PC-3 (cell line): ENCODE measurements at regions not wholly inside any gene's neighbourhood (a gene's known extent, or its start where the extent isn't known, plus 50 kb on each side); places are given as distances from the start of the nearest gene placed in this dataset.

Experiments used
- ATAC-seq: fragments of 200-7000 bp; cut with Tn5 transposase; 2 replicates; pipeline ENCODE4 v1.9.1; 2020; ENCODE audit warnings: mild to moderate bottlenecking, moderate library complexity
- BruUV-seq: library from RNA; stranded (reverse); fragments of 400-500 nt; replicated peaks from 2 replicates; lab custom pipeline; 2021; lab: Mats Ljungman, UMichigan
- CTCF ChIA-PET: fragments of 300-600 bp; sonication (Branson Sonifier 250); formaldehyde crosslinking; loops from one replicate; lab custom pipeline; 2022; ENCODE audit warnings: antibody characterized with exemption; lab: Charles Lee
- POLR2A ChIA-PET: fragments of 300-600 bp; sonication (Branson Sonifier 250); formaldehyde crosslinking; loops from one replicate; lab custom pipeline; 2022; ENCODE audit warnings: antibody characterized with exemption; ENCODE audit not compliant: unreplicated experiment; lab: Charles Lee
- DNase-seq: peaks from one replicate; pipeline ENCODE4 v3.0.0-alpha.2; 2015
- H2AFZ ChIP-seq: fragments of 300-600 bp; sonication (generic); 2 replicates; pipeline ENCODE4 v1.6.0; 2016; ENCODE audit warnings: antibody characterized with exemption, low read length
- H3F3A ChIP-seq: fragments of 300-600 bp; sonication (generic); one replicate; pipeline ENCODE4 v1.6.0; 2017; ENCODE audit warnings: antibody characterized with exemption, low read length, control low read depth, mild to moderate bottlenecking; ENCODE audit not compliant: unreplicated experiment
- H3K27ac ChIP-seq: fragments of 300-600 bp; sonication (generic); 2 replicates; pipeline ENCODE4 v1.5.1; 2016; ENCODE audit warnings: mild to moderate bottlenecking, low read length
- H3K27me3 ChIP-seq: fragments of 300-600 bp; sonication (generic); 2 replicates; pipeline ENCODE4 v1.6.1; 2016; ENCODE audit warnings: low read length, mixed read lengths
- H3K36me3 ChIP-seq: fragments of 300-600 bp; sonication (generic); 2 replicates; pipeline ENCODE4 v1.6.1; 2016; ENCODE audit warnings: low read depth, mixed run types, low read length, mixed read lengths
- H3K4me1 ChIP-seq: fragments of 300-600 bp; sonication (generic); 2 replicates; pipeline ENCODE4 v1.5.1; 2016; ENCODE audit warnings: low read length; ENCODE audit not compliant: insufficient read depth
- H3K4me2 ChIP-seq: fragments of 300-600 bp; sonication (generic); 2 replicates; pipeline ENCODE4 v1.6.0; 2016; ENCODE audit warnings: low read length
- H3K4me3 ChIP-seq: fragments of 300-600 bp; sonication (generic); 2 replicates; pipeline ENCODE4 v1.5.1; 2016; ENCODE audit warnings: mild to moderate bottlenecking, low read length, mixed read lengths
- H3K79me2 ChIP-seq: fragments of 300-600 bp; sonication (generic); 2 replicates; pipeline ENCODE4 v1.6.1; 2017; ENCODE audit warnings: low read length, mixed read lengths
- H3K9ac ChIP-seq: fragments of 300-600 bp; sonication (generic); 2 replicates; pipeline ENCODE4 v1.6.0; 2016; ENCODE audit warnings: mild to moderate bottlenecking, low read length
- H3K9me2 ChIP-seq: fragments of 300-600 bp; sonication (generic); replicated peaks from 2 replicates; pipeline ENCODE4 v1.6.1; 2016; ENCODE audit warnings: mixed run types, low read length, mixed read lengths
- H3K9me3 ChIP-seq: fragments of 300-600 bp; sonication (generic); 2 replicates; pipeline ENCODE4 v1.6.1; 2016; ENCODE audit warnings: low read length, mixed read lengths
- H4K20me1 ChIP-seq: fragments of 300-600 bp; sonication (generic); 2 replicates; pipeline ENCODE4 v1.6.1; 2016; ENCODE audit warnings: low read length, mixed read lengths
- CTCF ChIP-seq: fragments of 300-600 bp; sonication (generic); conservative IDR thresholded peaks from 2 replicates; pipeline ENCODE4 v1.5.1; 2017; ENCODE audit warnings: antibody characterized with exemption, low read depth, mild to moderate bottlenecking, low read length
- EZH2 ChIP-seq: fragments of 300-600 bp; sonication (generic); IDR thresholded peaks from one replicate; pipeline ENCODE4 v1.6.1; 2017; ENCODE audit warnings: antibody characterized with exemption, mild to moderate bottlenecking, low read length; ENCODE audit not compliant: unreplicated experiment
- EZH2phosphoT487 ChIP-seq: fragments of 300-600 bp; sonication (generic); IDR thresholded peaks from 2 replicates; pipeline ENCODE4 v1.6.1; 2018; ENCODE audit warnings: mild to moderate bottlenecking, antibody characterized with exemption, low read length, borderline replicate concordance
- intact Hi-C: fragments of 100-400 bp; cut with micrococcal nuclease; formaldehyde crosslinking; loops from 2 replicates; pipeline ENCODE4 v1.9.0; 2023

- no peaks in the 10 kb centered on the region for H3K79me2 ChIP-seq
- TF ChIP-seq EZH2phosphoT487 (no peak), CTCF (no peak), EZH2 (no peak)
- no TSS peak for BruUV-seq
- DNase-seq (no peak), ATAC-seq (no peak)
- intact Hi-C loops, result no loop called here
- POLR2A ChIA-PET, result no interaction called here
- H3K4me1 ChIP-seq, result no peaks in the 10 kb centered on the region
- no peak overlapping the region for H3K4me2 ChIP-seq
- CTCF ChIA-PET, result no interaction called here
- no peaks in the 10 kb centered on the region for H3K27me3 ChIP-seq
- H3K9me2 ChIP-seq, result no peaks in the 10 kb centered on the region
- no peak overlapping the region for H3K4me3 ChIP-seq
- H3K9me3 ChIP-seq, result no peaks in the 10 kb centered on the region
- H4K20me1 ChIP-seq, result no peaks in the 10 kb centered on the region
- no peaks in the 10 kb centered on the region for H3F3A ChIP-seq
- H3K36me3 ChIP-seq, result no peaks in the 10 kb centered on the region
- H2AFZ ChIP-seq, result no peak overlapping the region
- no peak overlapping the region for H3K9ac ChIP-seq
- H3K27ac ChIP-seq, result no peak overlapping the region
Measured at GRCh38 chr3:67866571-67866970, 212.2 kb upstream of the SUCLG2 start.

GRCh38 chr3:67864587-67865183 is 210.3 kb upstream of the SUCLG2 start:
- TF ChIP-seq EZH2 (no peak), CTCF (no peak), EZH2phosphoT487 (no peak)
- POLR2A ChIA-PET, result no interaction called here
- no peaks in the 10 kb centered on the region for H3F3A ChIP-seq
- no peaks in the 10 kb centered on the region for H3K27me3 ChIP-seq
- intact Hi-C loops, result no loop called here
- H3K4me3 ChIP-seq, result no peak overlapping the region
- H3K36me3 ChIP-seq, result no peaks in the 10 kb centered on the region
- no peak overlapping the region for H2AFZ ChIP-seq
- DNase-seq (no peak), ATAC-seq (no peak)
- CTCF ChIA-PET, result no interaction called here
- no peaks in the 10 kb centered on the region for H3K4me1 ChIP-seq
- BruUV-seq, result no TSS peak
- no peaks in the 10 kb centered on the region for H4K20me1 ChIP-seq
- H3K9ac ChIP-seq, result no peak overlapping the region
- no peaks in the 10 kb centered on the region for H3K9me3 ChIP-seq
- H3K9me2 ChIP-seq, result no peaks in the 10 kb centered on the region
- H3K79me2 ChIP-seq, result no peaks in the 10 kb centered on the region
- no peak overlapping the region for H3K27ac ChIP-seq
- H3K4me2 ChIP-seq, result no peak overlapping the region

- H3K9ac ChIP-seq, result no peak overlapping the region
- peak; percentile 51 for ATAC-seq
Measured at GRCh38 chr3:67863869-67864268, 209.5 kb upstream of the SUCLG2 start.

More at GRCh38 chr3:67863869-67864268, 209.5 kb upstream of the SUCLG2 start:
- Histone ChIP-seq H3K36me3 (no peaks in the 10 kb centered on the region), H3K4me1 (no peaks in the 10 kb centered on the region), H2AFZ (no peak overlapping the region), H3K9me2 (no peaks in the 10 kb centered on the region), H3K4me3 (no peak overlapping the region), H3F3A (no peaks in the 10 kb centered on the region), H3K4me2 (no peak overlapping the region), H3K27ac (no peak overlapping the region), H3K27me3 (no peaks in the 10 kb centered on the region), H3K9me3 (no peaks in the 10 kb centered on the region), H3K79me2 (no peaks in the 10 kb centered on the region), H4K20me1 (no peaks in the 10 kb centered on the region)
- peak; percentile 48 for DNase-seq
- POLR2A ChIA-PET, result no interaction called here
- no TSS peak for BruUV-seq
- CTCF ChIA-PET, result no interaction called here
- intact Hi-C loops, result no loop called here
- TF ChIP-seq CTCF (peak; percentile 58), EZH2 (no peak), EZH2phosphoT487 (no peak)
